HepG2 (cell line): ENCODE measurements at regions not wholly inside any gene's neighbourhood (a gene's known extent, or its start where the extent isn't known, plus 50 kb on each side); places are given as distances from the start of the nearest gene placed in this dataset.

Source experiments
- ATAC-seq: fragments of 200-7000 bp; cut with Tn5 transposase; 3 replicates; pipeline ENCODE4 v1.9.1; 2020; ENCODE audit warnings: mild to moderate bottlenecking, moderate library complexity
- BruUV-seq: library from RNA; stranded (reverse); fragments of 400-500 nt; replicated peaks from 2 replicates; lab custom pipeline; 2021; lab: Mats Ljungman, UMichigan
- CTCF ChIA-PET: fragments of 300-600 bp; formaldehyde crosslinking; extraction: SDS; loops from one replicate; lab custom pipeline; 2021; ENCODE audit warnings: low total read pairs, inconsistent platforms, low intra/inter-chr PET ratio; lab: Yijun Ruan, JAX
- POLR2A ChIA-PET: fragments of 350-600 bp; sonication (Branson Sonifier 250); formaldehyde crosslinking; loops from one replicate; lab custom pipeline; 2020; ENCODE audit warnings: antibody characterized with exemption, inconsistent platforms; lab: Yijun Ruan, JAX
- DNase-seq: peaks from one replicate; pipeline ENCODE4 v3.0.0-alpha.2; 2015; ENCODE audit warnings: low spot score
- FAIRE-seq: peaks from 3 replicates; lab custom pipeline; 2011; peaks lifted over from hg19 to GRCh38; lab: Jason Lieb, UNC
- H2AFZ ChIP-seq: one replicate; pipeline ENCODE4 v1.6.1; 2011; ENCODE audit warnings: low read length, inconsistent platforms
- H3K27ac ChIP-seq: fragments of 300-600 bp; 3 replicates; pipeline ENCODE4 v1.8.0; 2011; ENCODE audit warnings: mixed run types, mild to moderate bottlenecking, mixed read lengths, low read length, inconsistent platforms; ENCODE audit not compliant: insufficient read depth; ENCODE audit errors: extremely low read length
- H3K27me3 ChIP-seq, 2 experiments: fragments of 200-600 bp in 1 of 2; 2 replicates in 1 of 2; 3 replicates in 1 of 2; pipeline versions ENCODE4 v1.6.0 to v1.8.0; 2011; ENCODE audit warnings: low read length in 2 of 2, mild to moderate bottlenecking in 2 of 2, moderate library complexity in 2 of 2, inconsistent platforms in 1 of 2; ENCODE audit not compliant: insufficient read depth in 2 of 2, control insufficient read depth in 1 of 2
- H3K36me3 ChIP-seq, 2 experiments: fragments of 200-600 bp in 1 of 2; replicated peaks in 1 of 2; 2 replicates in 1 of 2; 3 replicates in 1 of 2; pipeline versions ENCODE4 v1.5.1 to v1.8.0; 2011; ENCODE audit warnings: low read length in 2 of 2, inconsistent platforms in 1 of 2; ENCODE audit not compliant: insufficient read depth in 2 of 2, control insufficient read depth in 1 of 2
- H3K4me1 ChIP-seq: 2 replicates; pipeline ENCODE4 v1.5.1; 2012; ENCODE audit warnings: low read length, inconsistent platforms; ENCODE audit not compliant: insufficient read depth
- H3K4me2 ChIP-seq: 2 replicates; pipeline ENCODE4 v1.6.0; 2011; ENCODE audit warnings: low read depth, low read length, inconsistent platforms
- H3K4me3 ChIP-seq, 3 experiments: fragments of 200-600 bp in 1 of 3; sonication (generic), shearing (Covaris generic) in 1 of 3; replicated peaks in 1 of 3; 2 replicates each; pipeline ENCODE4 v1.5.1; 2011 to 2016; ENCODE audit warnings: low read length in 3 of 3, inconsistent platforms in 2 of 3, low read depth in 2 of 3, mild to moderate bottlenecking in 2 of 3, control low read depth in 1 of 3, mixed read lengths in 1 of 3; ENCODE audit not compliant: insufficient read depth in 1 of 3
- H3K79me2 ChIP-seq: one replicate; pipeline ENCODE4 v1.6.1; 2011; ENCODE audit warnings: low read length, inconsistent platforms; ENCODE audit not compliant: insufficient read depth
- H3K9ac ChIP-seq: 2 replicates; pipeline ENCODE4 v1.6.0; 2011; ENCODE audit warnings: mild to moderate bottlenecking, low read depth, low read length, inconsistent platforms; ENCODE audit not compliant: insufficient read depth
- H3K9me3 ChIP-seq: 2 replicates; pipeline ENCODE4 v1.5.1; 2012; ENCODE audit warnings: mild to moderate bottlenecking, low read length
- H4K20me1 ChIP-seq: 2 replicates; pipeline ENCODE4 v1.6.0; 2011; ENCODE audit warnings: inconsistent platforms, mild to moderate bottlenecking, low read length, moderate library complexity; ENCODE audit not compliant: insufficient read depth
- ERF ChIP-seq: IDR thresholded peaks from 2 replicates; pipeline ENCODE4 v1.6.1; 2018; ENCODE audit warnings: missing biosample characterization, missing genetic modification reagents
- FOXP4 ChIP-seq: sonication (generic); formaldehyde crosslinking; IDR thresholded peaks from 2 replicates; pipeline ENCODE4 v1.4.0; 2020; ENCODE audit warnings: missing genetic modification reagents
- HMGXB4 ChIP-seq, 2 experiments: sonication (generic) in 1 of 2; formaldehyde crosslinking in 1 of 2; IDR thresholded peaks; 2 replicates each; pipeline versions ENCODE4 v1.4.0 to v1.6.1; 2018 to 2020; ENCODE audit warnings: missing genetic modification reagents in 2 of 2, borderline replicate concordance in 1 of 2, low read depth in 1 of 2, mild to moderate bottlenecking in 1 of 2, missing biosample characterization in 1 of 2
- MED13 ChIP-seq: sonication (generic); formaldehyde crosslinking; IDR thresholded peaks from 2 replicates; pipeline ENCODE4 v1.5.0; 2020; ENCODE audit warnings: missing genetic modification reagents
- POLR2A ChIP-seq, 2 experiments: IDR thresholded peaks; 2 replicates each; pipeline ENCODE4 v1.6.1; 2011; ENCODE audit warnings: low read depth in 2 of 2, low read length in 2 of 2, mild to moderate bottlenecking in 1 of 2, moderate library complexity in 1 of 2; ENCODE audit not compliant: insufficient read depth in 1 of 2
- XBP1 ChIP-seq: sonication (generic); formaldehyde crosslinking; IDR thresholded peaks from 2 replicates; pipeline ENCODE4 v1.5.0; 2020; ENCODE audit warnings: missing genetic modification reagents
- ZNF263 ChIP-seq: sonication (generic); formaldehyde crosslinking; IDR thresholded peaks from 2 replicates; pipeline ENCODE4 v1.4.0; 2020; ENCODE audit warnings: missing genetic modification reagents
- ZNF605 ChIP-seq: sonication (generic); formaldehyde crosslinking; IDR thresholded peaks from 2 replicates; pipeline ENCODE4 v1.8.0; 2022; ENCODE audit warnings: mild to moderate bottlenecking, missing genetic modification reagents
- ZNF607 ChIP-seq: sonication (generic); formaldehyde crosslinking; IDR thresholded peaks from 2 replicates; pipeline ENCODE4 v1.5.1; 2020; ENCODE audit warnings: missing genetic modification reagents, mild to moderate bottlenecking, borderline replicate concordance
- WGBS: methylation state at CpG from one replicate; pipeline ENCODE4 v1.1.6; 2017; ENCODE audit warnings: low lambda C conversion rate; 5-methylcytosine and 5-hydroxymethylcytosine counted together
- in situ Hi-C: cut with HindIII; loops from 2 replicates; pipeline ENCODE4 v1.10.0; 2017; ENCODE audit warnings: low pct_unique_long_range_greater_than_20kb; ENCODE audit not compliant: extremely low pct_ligation_motif_present
- intact Hi-C: fragments of 100-400 bp; cut with micrococcal nuclease; formaldehyde crosslinking; loops from one replicate; pipeline ENCODE4 v1.10.0; 2022; ENCODE audit not compliant: unreplicated experiment

DNA sequence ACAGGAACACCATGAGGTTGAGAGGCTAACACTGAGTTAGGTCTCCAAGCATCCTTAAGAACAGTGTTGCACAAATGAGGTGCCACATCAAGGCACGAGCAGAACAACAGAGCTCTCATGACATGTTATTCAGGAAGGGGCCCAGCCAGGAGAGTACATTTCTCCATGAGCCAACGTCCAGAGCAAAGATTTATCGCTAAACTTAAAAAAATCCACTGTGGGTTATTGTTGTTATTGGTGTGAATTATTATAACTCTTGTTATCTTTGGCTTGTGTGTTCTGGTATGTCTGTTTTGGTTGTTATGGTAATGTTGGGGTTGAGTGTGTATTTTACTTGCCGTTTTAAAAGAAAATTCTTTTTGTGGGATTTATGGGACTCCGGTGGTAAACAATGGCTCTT is 68.9 kb upstream of the MSI2 start:
- no peaks in the 10 kb centered on the region for H3K9me3 ChIP-seq
- CTCF ChIA-PET, result no interaction called here
- H3K4me1 ChIP-seq, result no peaks in the 10 kb centered on the region
- no peak overlapping the region for H3K4me2 ChIP-seq
- in situ Hi-C loops, result no loop called here
- 56% methylated on average over 5 of the region's 5 CpGs for WGBS
- H3K9ac ChIP-seq, result no peak overlapping the region
- intact Hi-C loops, result no loop called here
- no peak for TF ChIP-seq MED13 (CRISPR knock-in tag)
- TF ChIP-seq ERF, result no peak
- no peak for TF ChIP-seq POLR2A (IDR thresholded peaks at IDR 0.05; ENCODE audit: insufficient read depth in 1 of 2, low read depth in 2 of 2, low read length in 2 of 2)
- TF ChIP-seq FOXP4, result no peak
- TF ChIP-seq ZNF605, result no peak
- TF ChIP-seq ZNF263 (CRISPR knock-in tag), result no peak
- TF ChIP-seq ZNF607 (CRISPR knock-in tag), result no peak
- no peak for TF ChIP-seq XBP1 (CRISPR knock-in tag)
- no peak for TF ChIP-seq HMGXB4 (CRISPR knock-in tag; IDR thresholded peaks at IDR 0.05; ENCODE audit: borderline replicate concordance in 1 of 2, low read depth in 1 of 2)
- TF ChIP-seq, all 625 proteins: peak for 0
- Histone ChIP-seq H3K4me3 (no peak overlapping the region), H3K79me2 (no peaks in the 10 kb centered on the region), H3K27me3 (peaks cover 3 to 27% of the 10 kb centered on the region in 2 experiments; a peak in 3 of 5 replicates), H3K27ac (no peak overlapping the region), H3K36me3 (no peaks in the 10 kb centered on the region), H2AFZ (no peak overlapping the region), H4K20me1 (no peaks in the 10 kb centered on the region)
- FAIRE-seq (no peak), ATAC-seq (no peak), DNase-seq (no peak)
- no TSS peak for BruUV-seq
- POLR2A ChIA-PET, result no interaction called here
